GM18517 (cell line): ENCODE measurements at regions not wholly inside any gene's neighbourhood (a gene's known extent, or its start where the extent isn't known, plus 50 kb on each side); places are given as distances from the start of the nearest gene placed in this dataset.

Experiments
- ATAC-seq: cut with Tn5 transposase; IDR thresholded peaks from one replicate; pipeline ENCODE4 v1.9.1; 2021; ENCODE audit warnings: mild to moderate bottlenecking, moderate library complexity; ENCODE audit not compliant: unreplicated experiment

- peak; percentile 75 for ATAC-seq
These were observed 138.6 kb upstream of the SPEF2 start for GRCh38 chr5:35478856-35479682.

- ATAC-seq, result no peak
These were observed 139.8 kb upstream of the SPEF2 start for GRCh38 chr5:35477911-35478310.

GRCh38 chr5:35477321-35477720, 140.3 kb upstream of the SPEF2 start:
- no peak for ATAC-seq

- no peak for ATAC-seq
These were observed 140.9 kb upstream of the SPEF2 start for GRCh38 chr5:35476797-35477196.

- ATAC-seq, result no peak
These were observed 141.6 kb upstream of the SPEF2 start for GRCh38 chr5:35476036-35476435.

GRCh38 chr5:35473589-35473988, 144.1 kb upstream of the SPEF2 start:
- no peak for ATAC-seq

- ATAC-seq, result no peak
These were observed 146.8 kb upstream of the SPEF2 start for GRCh38 chr5:35470866-35471265.

GRCh38 chr5:35468811-35469210, 148.9 kb upstream of the SPEF2 start:
- ATAC-seq, result no peak

GRCh38 chr5:35466746-35467145, 150.9 kb upstream of the SPEF2 start:
- no peak for ATAC-seq

- no peak for ATAC-seq
These were observed 152.9 kb upstream of the SPEF2 start for GRCh38 chr5:35464757-35465156.

- ATAC-seq, result no peak
These were observed 156.1 kb upstream of the SPEF2 start for GRCh38 chr5:35461530-35461929.

- no peak for ATAC-seq
These were observed 158.8 kb upstream of the SPEF2 start for GRCh38 chr5:35458824-35459207.

GRCh38 chr5:35457912-35458823, 159.5 kb upstream of the SPEF2 start:
- ATAC-seq, result no peak

- ATAC-seq, result no peak
These were observed 161.2 kb upstream of the SPEF2 start for GRCh38 chr5:35456506-35456905.

- no peak for ATAC-seq
These were observed 163.6 kb upstream of the SPEF2 start for GRCh38 chr5:35454011-35454525.

GRCh38 chr5:35443803-35444595, 173.7 kb upstream of the SPEF2 start:
- no peak for ATAC-seq

- no peak for ATAC-seq
These were observed 174.6 kb upstream of the SPEF2 start for GRCh38 chr5:35442885-35443639.

- no peak for ATAC-seq
These were observed 177.3 kb upstream of the SPEF2 start for GRCh38 chr5:35440409-35440808.

- ATAC-seq, result no peak
These were observed 178.9 kb upstream of the SPEF2 start for GRCh38 chr5:35438786-35439185.

GRCh38 chr5:35438288-35438687, 179.4 kb upstream of the SPEF2 start:
- ATAC-seq, result no peak
